ENCODE measurements at regions not wholly inside any gene's neighbourhood (a gene's known extent, or its start where the extent isn't known, plus 50 kb on each side); places are given as distances from the start of the nearest gene placed in this dataset.

DNA sequence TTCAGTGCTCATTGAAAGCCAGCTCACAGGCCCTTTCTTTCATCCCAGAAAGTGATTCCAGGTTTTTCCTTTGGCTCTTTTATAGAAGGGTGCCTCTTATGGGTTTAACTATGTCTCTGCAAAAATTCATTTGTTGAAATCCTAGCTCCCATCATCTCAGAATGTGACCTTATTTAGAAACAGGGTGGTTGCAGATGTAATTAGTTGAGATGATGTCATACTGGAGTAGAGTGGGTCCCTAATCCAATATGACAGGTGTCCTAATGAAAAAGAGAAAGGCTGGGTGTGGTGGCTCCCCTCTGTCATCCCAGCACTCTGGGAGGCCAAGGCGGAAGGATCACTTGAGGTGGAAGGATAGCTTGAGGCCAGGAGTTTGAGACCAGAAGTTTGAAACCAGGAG is 64.2 kb upstream of the FAM20A start:
- no peak for TF ChIP-seq POLR2A (IDR thresholded peaks at IDR 0.05; ENCODE audit: low read length)
- TF ChIP-seq GATA1 (IDR thresholded peaks at IDR 0.05; ENCODE audit: low read depth, low read length): no peak

Measured in erythroblast (primary cell).